ENCODE measurements at regions not wholly inside any gene's neighbourhood (a gene's known extent, or its start where the extent isn't known, plus 50 kb on each side); places are given as distances from the start of the nearest gene placed in this dataset.
"Not testable (repeated sequence)": the region's sequence is repeated elsewhere in the genome, so short reads cannot be mapped to it uniquely, and the experiment has no call there.

GRCh38 chr18:78816114-78816513, 163.5 kb upstream of the SALL3 start:
- no peak for DNase-seq

- no peak for DNase-seq
Observed at GRCh38 chr18:78816916-78817315, 162.7 kb upstream of the SALL3 start.

GRCh38 chr18:78818495-78818894, 161.1 kb upstream of the SALL3 start:
- no peak for DNase-seq

- DNase-seq = no peak
Observed at GRCh38 chr18:78818961-78819360, 160.7 kb upstream of the SALL3 start.

- no peak for DNase-seq
Observed at GRCh38 chr18:78820161-78820834, 159.3 kb upstream of the SALL3 start.

GRCh38 chr18:78821396-78821795, 158.2 kb upstream of the SALL3 start:
- DNase-seq = no peak

GRCh38 chr18:78822171-78822948, 157.3 kb upstream of the SALL3 start:
- DNase-seq = no peak

- no peak for DNase-seq
Observed at GRCh38 chr18:78822949-78823285, 156.7 kb upstream of the SALL3 start.

- no peak for DNase-seq
Observed at GRCh38 chr18:78825168-78825567, 154.4 kb upstream of the SALL3 start.

- DNase-seq = no peak
Observed at GRCh38 chr18:78826631-78827030, 153.0 kb upstream of the SALL3 start.

GRCh38 chr18:78827141-78827540, 152.5 kb upstream of the SALL3 start:
- no peak for DNase-seq

- no peak for DNase-seq
Observed at GRCh38 chr18:78828131-78828530, 151.5 kb upstream of the SALL3 start.

- not testable (repeated sequence) for DNase-seq
Observed at GRCh38 chr18:78829026-78829425, 150.6 kb upstream of the SALL3 start.

GRCh38 chr18:78830161-78830560, 149.5 kb upstream of the SALL3 start:
- no peak for DNase-seq

GRCh38 chr18:78830826-78831225, 148.8 kb upstream of the SALL3 start:
- no peak for DNase-seq

GRCh38 chr18:78831603-78832002, 148.0 kb upstream of the SALL3 start:
- DNase-seq = no peak

- DNase-seq = no peak
Observed at GRCh38 chr18:78833833-78834232, 145.8 kb upstream of the SALL3 start.

- DNase-seq = no peak
Observed at GRCh38 chr18:78836838-78837237, 142.8 kb upstream of the SALL3 start.

- DNase-seq = no peak
Observed at GRCh38 chr18:78837754-78838153, 141.9 kb upstream of the SALL3 start.

GRCh38 chr18:78838183-78838582, 141.4 kb upstream of the SALL3 start:
- DNase-seq = no peak

GRCh38 chr18:78849046-78849445, 130.6 kb upstream of the SALL3 start:
- DNase-seq = no peak

GRCh38 chr18:78849458-78849857, 130.2 kb upstream of the SALL3 start:
- DNase-seq = no peak

GRCh38 chr18:78853341-78853740, 126.3 kb upstream of the SALL3 start:
- DNase-seq = no peak

GRCh38 chr18:78855188-78855587, 124.4 kb upstream of the SALL3 start:
- DNase-seq = no peak
